Muscle layer of duodenum (tissue), 2 donors: ENCODE measurements at regions not wholly inside any gene's neighbourhood (a gene's known extent, or its start where the extent isn't known, plus 50 kb on each side); places are given as distances from the start of the nearest gene placed in this dataset.

Source experiments
- H3K27ac ChIP-seq: one replicate; pipeline ENCODE4 v1.7.0; 2013; ENCODE audit warnings: mild to moderate bottlenecking, low read length
- H3K27me3 ChIP-seq: one replicate; pipeline ENCODE4 v1.7.0; 2013; ENCODE audit warnings: low read depth, mild to moderate bottlenecking, control low read depth, low read length
- H3K36me3 ChIP-seq, 2 donors: one replicate each; pipeline ENCODE4 v1.7.0; 2013; ENCODE audit warnings: low read length in 2 of 2, control low read depth in 1 of 2, mild to moderate bottlenecking in 1 of 2; ENCODE audit not compliant: insufficient read depth in 2 of 2, control insufficient read depth in 1 of 2
- H3K4me1 ChIP-seq, 2 donors: one replicate each; pipeline ENCODE4 v1.7.0; 2013; ENCODE audit warnings: low read length in 2 of 2, mild to moderate bottlenecking in 2 of 2, control low read depth in 1 of 2, moderate library complexity in 1 of 2; ENCODE audit not compliant: insufficient read depth in 2 of 2, control insufficient read depth in 1 of 2
- H3K4me3 ChIP-seq, 2 donors: one replicate each; pipeline ENCODE4 v1.7.0; 2013; ENCODE audit warnings: low read length in 2 of 2, low read depth in 1 of 2, mild to moderate bottlenecking in 1 of 2
- H3K9me3 ChIP-seq, 2 donors: one replicate each; pipeline ENCODE4 v1.7.0; 2013; ENCODE audit warnings: low read length in 2 of 2, control low read depth in 1 of 2, mild to moderate bottlenecking in 1 of 2; ENCODE audit not compliant: control insufficient read depth in 1 of 2
- donor health status: healthy.

- no peaks in the 10 kb centered on the region for H3K27me3 ChIP-seq
- H3K4me1 ChIP-seq = no peaks in the 10 kb centered on the region
- H3K27ac ChIP-seq = no peak overlapping the region
- no peaks in the 10 kb centered on the region for H3K36me3 ChIP-seq
- H3K9me3 ChIP-seq = no peaks in the 10 kb centered on the region
- no peak overlapping the region for H3K4me3 ChIP-seq
These were observed 212.3 kb downstream of the ICE1 start for GRCh38 chr5:5634817-5635216.

- no peak overlapping the region for H3K27ac ChIP-seq
- no peaks in the 10 kb centered on the region for H3K36me3 ChIP-seq
- no peak overlapping the region for H3K4me3 ChIP-seq
- no peaks in the 10 kb centered on the region for H3K9me3 ChIP-seq
- H3K27me3 ChIP-seq = no peaks in the 10 kb centered on the region
- no peaks in the 10 kb centered on the region for H3K4me1 ChIP-seq
These were observed 211.1 kb downstream of the ICE1 start for GRCh38 chr5:5633579-5633978.

GRCh38 chr5:5632678-5633077 is 210.2 kb downstream of the ICE1 start:
- Histone ChIP-seq H3K27ac (no peak overlapping the region), H3K27me3 (no peaks in the 10 kb centered on the region), H3K4me3 (no peak overlapping the region), H3K4me1 (no peaks in the 10 kb centered on the region), H3K9me3 (no peaks in the 10 kb centered on the region), H3K36me3 (no peaks in the 10 kb centered on the region)

- H3K9me3 ChIP-seq = no peaks in the 10 kb centered on the region
- H3K27ac ChIP-seq = no peak overlapping the region
- H3K4me1 ChIP-seq = no peaks in the 10 kb centered on the region
- no peaks in the 10 kb centered on the region for H3K36me3 ChIP-seq
- H3K4me3 ChIP-seq = no peak overlapping the region
- H3K27me3 ChIP-seq = no peaks in the 10 kb centered on the region
These were observed 207.1 kb downstream of the ICE1 start for GRCh38 chr5:5629607-5629978.

GRCh38 chr5:5628866-5629606 is 206.6 kb downstream of the ICE1 start:
- H3K36me3 ChIP-seq = no peaks in the 10 kb centered on the region
- no peaks in the 10 kb centered on the region for H3K27me3 ChIP-seq
- H3K27ac ChIP-seq = no peak overlapping the region
- no peaks in the 10 kb centered on the region for H3K4me1 ChIP-seq
- H3K4me3 ChIP-seq = no peak overlapping the region
- no peaks in the 10 kb centered on the region for H3K9me3 ChIP-seq

GRCh38 chr5:5626412-5626811 is 203.9 kb downstream of the ICE1 start:
- Histone ChIP-seq H3K27ac (no peak overlapping the region), H3K4me1 (no peaks in the 10 kb centered on the region), H3K4me3 (no peak overlapping the region), H3K36me3 (no peaks in the 10 kb centered on the region), H3K27me3 (no peaks in the 10 kb centered on the region), H3K9me3 (peaks cover 0 to 4% of the 10 kb centered on the region in 2 donors)

GRCh38 chr5:5625491-5625890 is 203.0 kb downstream of the ICE1 start:
- no peak overlapping the region for H3K4me3 ChIP-seq
- no peaks in the 10 kb centered on the region for H3K4me1 ChIP-seq
- H3K9me3 ChIP-seq = peaks cover 2 to 4% of the 10 kb centered on the region in 2 donors
- H3K27ac ChIP-seq = no peak overlapping the region
- no peaks in the 10 kb centered on the region for H3K27me3 ChIP-seq
- no peaks in the 10 kb centered on the region for H3K36me3 ChIP-seq

GRCh38 chr5:5623397-5623796 is 200.9 kb downstream of the ICE1 start:
- Histone ChIP-seq H3K4me3 (no peak overlapping the region), H3K27ac (no peak overlapping the region), H3K9me3 (peaks cover 2 to 4% of the 10 kb centered on the region in 2 donors), H3K36me3 (no peaks in the 10 kb centered on the region), H3K4me1 (no peaks in the 10 kb centered on the region), H3K27me3 (no peaks in the 10 kb centered on the region)

- peaks cover 2 to 4% of the 10 kb centered on the region in 2 donors for H3K9me3 ChIP-seq
- H3K36me3 ChIP-seq = no peaks in the 10 kb centered on the region
- no peaks in the 10 kb centered on the region for H3K27me3 ChIP-seq
- H3K4me1 ChIP-seq = no peaks in the 10 kb centered on the region
- H3K4me3 ChIP-seq = no peak overlapping the region
- no peak overlapping the region for H3K27ac ChIP-seq
These were observed 200.3 kb downstream of the ICE1 start for GRCh38 chr5:5622806-5623205.

- Histone ChIP-seq H3K27ac (no peak overlapping the region), H3K4me3 (no peak overlapping the region), H3K9me3 (peaks cover 2 to 4% of the 10 kb centered on the region in 2 donors), H3K27me3 (no peaks in the 10 kb centered on the region), H3K4me1 (peaks cover 6 to 7% of the 10 kb centered on the region in 2 donors), H3K36me3 (no peaks in the 10 kb centered on the region)
These were observed 197.1 kb downstream of the ICE1 start for GRCh38 chr5:5619546-5619945.

GRCh38 chr5:5617024-5617423 is 194.5 kb downstream of the ICE1 start:
- Histone ChIP-seq H3K36me3 (no peaks in the 10 kb centered on the region), H3K4me1 (peaks cover 6 to 7% of the 10 kb centered on the region in 2 donors), H3K27ac (no peak overlapping the region), H3K9me3 (peaks cover 0 to 2% of the 10 kb centered on the region in 2 donors), H3K4me3 (no peak overlapping the region), H3K27me3 (no peaks in the 10 kb centered on the region)
